Left lung (tissue), 4 donors: ENCODE measurements at regions not wholly inside any gene's neighbourhood (a gene's known extent, or its start where the extent isn't known, plus 50 kb on each side); places are given as distances from the start of the nearest gene placed in this dataset.
A peak's percentile ranks its signal among the peaks of the same experiment; 100 is the strongest.
"Not testable (repeated sequence)": the region's sequence is repeated elsewhere in the genome, so short reads cannot be mapped to it uniquely, and the experiment has no call there.

ENCODE experiments used
- ATAC-seq: fragments of 200-7000 bp; cut with Tn5 transposase; one replicate; pipeline ENCODE4 v1.9.1; 2020; ENCODE audit warnings: moderate library complexity
- DNase-seq, 4 donors: peaks; one replicate each; pipeline ENCODE4 v3.0.0-alpha.2; 2013 to 2020
- H3K27ac ChIP-seq, 2 donors: fragments of 200-600 bp; sonication (generic) in 1 of 2; one replicate each; pipeline versions ENCODE4 v1.5.0 to v1.8.0; 2020 to 2021
- H3K27me3 ChIP-seq, 2 donors: fragments of 200-600 bp; sonication (generic) in 1 of 2; one replicate each; pipeline versions ENCODE4 v1.5.0 to v1.8.0; 2020 to 2021
- H3K36me3 ChIP-seq, 2 donors: fragments of 200-600 bp; sonication (generic) in 1 of 2; one replicate each; pipeline versions ENCODE4 v1.5.0 to v1.8.0; 2020 to 2021
- H3K4me1 ChIP-seq, 2 donors: fragments of 200-600 bp; one replicate each; pipeline ENCODE4 v1.8.0; 2021
- H3K4me3 ChIP-seq, 2 donors: fragments of 200-600 bp; sonication (generic) in 1 of 2; one replicate each; pipeline versions ENCODE4 v1.5.0 to v1.8.0; 2020 to 2021; ENCODE audit warnings: mild to moderate bottlenecking in 1 of 2
- H3K9me3 ChIP-seq, 2 donors: fragments of 200-600 bp; sonication (generic) in 1 of 2; one replicate each; pipeline versions ENCODE4 v1.5.0 to v1.8.0; 2020 to 2021
- intact Hi-C, 2 donors: fragments of 100-400 bp; cut with DNase I; formaldehyde crosslinking; loops; one replicate each; pipeline versions ENCODE4 v1.11.2 to v1.14.2; 2022
- TF ChIP-seq, protein P1 (sequence below), 2 donors: fragments of 200-600 bp; sonication (generic) in 1 of 2; IDR thresholded peaks; one replicate each; pipeline versions ENCODE4 v1.5.0 to v1.8.0; 2021; ENCODE audit warnings: antibody characterized with exemption in 2 of 2
- donor health status: DM: no; HTN: yes; CAD: no.
- donor health status: DM: no; HTN: no; CAD: no.

GRCh38 chr20:57818418-57819181, 108.8 kb upstream of the PMEPA1 start:
- DNase-seq (peak in 1 of 4 donors; percentile 58), ATAC-seq (no peak)
- intact Hi-C loops: no loop called here
- peaks cover 0 to 5% of the 10 kb centered on the region in 2 donors for H3K27me3 ChIP-seq
- TF ChIP-seq, protein P1, sequence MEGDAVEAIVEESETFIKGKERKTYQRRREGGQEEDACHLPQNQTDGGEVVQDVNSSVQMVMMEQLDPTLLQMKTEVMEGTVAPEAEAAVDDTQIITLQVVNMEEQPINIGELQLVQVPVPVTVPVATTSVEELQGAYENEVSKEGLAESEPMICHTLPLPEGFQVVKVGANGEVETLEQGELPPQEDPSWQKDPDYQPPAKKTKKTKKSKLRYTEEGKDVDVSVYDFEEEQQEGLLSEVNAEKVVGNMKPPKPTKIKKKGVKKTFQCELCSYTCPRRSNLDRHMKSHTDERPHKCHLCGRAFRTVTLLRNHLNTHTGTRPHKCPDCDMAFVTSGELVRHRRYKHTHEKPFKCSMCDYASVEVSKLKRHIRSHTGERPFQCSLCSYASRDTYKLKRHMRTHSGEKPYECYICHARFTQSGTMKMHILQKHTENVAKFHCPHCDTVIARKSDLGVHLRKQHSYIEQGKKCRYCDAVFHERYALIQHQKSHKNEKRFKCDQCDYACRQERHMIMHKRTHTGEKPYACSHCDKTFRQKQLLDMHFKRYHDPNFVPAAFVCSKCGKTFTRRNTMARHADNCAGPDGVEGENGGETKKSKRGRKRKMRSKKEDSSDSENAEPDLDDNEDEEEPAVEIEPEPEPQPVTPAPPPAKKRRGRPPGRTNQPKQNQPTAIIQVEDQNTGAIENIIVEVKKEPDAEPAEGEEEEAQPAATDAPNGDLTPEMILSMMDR (IDR thresholded peaks at IDR 0.05): no peak
- no peaks in the 10 kb centered on the region for H3K9me3 ChIP-seq
- H3K4me1 ChIP-seq: no peaks in the 10 kb centered on the region
- H3K36me3 ChIP-seq: no peaks in the 10 kb centered on the region
- H3K27ac ChIP-seq: no peak overlapping the region
- H3K4me3 ChIP-seq: no peak overlapping the region

DNA sequence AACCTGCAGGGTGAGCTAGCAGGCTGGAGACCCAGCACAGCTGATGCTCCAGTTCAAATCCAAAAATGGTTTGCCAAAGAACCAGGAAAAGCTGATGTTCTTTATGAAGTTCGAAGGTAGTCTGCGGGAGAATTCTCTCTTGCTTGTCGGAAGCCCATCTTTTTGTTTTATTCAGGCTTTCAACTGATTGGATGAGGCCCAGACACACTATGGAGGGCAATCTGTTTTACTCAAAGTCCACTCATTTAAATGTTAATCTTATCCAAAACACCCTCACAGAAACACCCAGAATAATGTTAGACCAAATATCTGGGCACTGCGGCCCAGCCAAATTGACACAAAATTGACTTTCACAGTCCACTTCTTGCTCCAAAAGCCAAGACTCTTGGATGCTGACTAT, 105.6 kb upstream of the PMEPA1 start:
- Histone ChIP-seq H3K27me3 (peaks cover 0 to 5% of the 10 kb centered on the region in 2 donors), H3K4me1 (peaks cover 0 to 6% of the 10 kb centered on the region in 2 donors), H3K36me3 (no peaks in the 10 kb centered on the region), H3K9me3 (no peaks in the 10 kb centered on the region), H3K4me3 (no peak overlapping the region), H3K27ac (no peak overlapping the region)
- intact Hi-C loops: no loop called here
- DNase-seq: no peak
- TF ChIP-seq, protein P1 (IDR thresholded peaks at IDR 0.05): no peak
- no peak for ATAC-seq

DNA sequence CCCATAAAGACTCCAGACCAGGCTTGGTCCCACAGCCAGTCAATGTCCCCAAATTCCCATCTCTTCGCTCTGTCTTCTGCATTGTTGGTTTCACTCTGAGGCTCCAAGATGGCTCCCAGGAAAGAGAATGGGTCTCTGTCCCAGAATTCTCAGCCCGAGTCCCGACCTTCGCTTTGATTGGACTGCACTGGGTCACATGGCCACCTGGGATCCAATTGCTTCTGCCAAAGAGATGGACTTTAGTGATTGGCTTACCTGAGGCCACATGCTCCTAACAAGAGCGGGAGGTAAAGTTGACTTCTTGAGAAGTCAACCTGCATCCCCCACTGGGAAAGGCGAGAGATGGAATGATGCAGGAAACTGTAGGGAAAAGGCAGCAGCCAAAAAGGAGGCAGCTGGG, 104.7 kb upstream of the PMEPA1 start:
- TF ChIP-seq, protein P1 (IDR thresholded peaks at IDR 0.05): no peak

DNA sequence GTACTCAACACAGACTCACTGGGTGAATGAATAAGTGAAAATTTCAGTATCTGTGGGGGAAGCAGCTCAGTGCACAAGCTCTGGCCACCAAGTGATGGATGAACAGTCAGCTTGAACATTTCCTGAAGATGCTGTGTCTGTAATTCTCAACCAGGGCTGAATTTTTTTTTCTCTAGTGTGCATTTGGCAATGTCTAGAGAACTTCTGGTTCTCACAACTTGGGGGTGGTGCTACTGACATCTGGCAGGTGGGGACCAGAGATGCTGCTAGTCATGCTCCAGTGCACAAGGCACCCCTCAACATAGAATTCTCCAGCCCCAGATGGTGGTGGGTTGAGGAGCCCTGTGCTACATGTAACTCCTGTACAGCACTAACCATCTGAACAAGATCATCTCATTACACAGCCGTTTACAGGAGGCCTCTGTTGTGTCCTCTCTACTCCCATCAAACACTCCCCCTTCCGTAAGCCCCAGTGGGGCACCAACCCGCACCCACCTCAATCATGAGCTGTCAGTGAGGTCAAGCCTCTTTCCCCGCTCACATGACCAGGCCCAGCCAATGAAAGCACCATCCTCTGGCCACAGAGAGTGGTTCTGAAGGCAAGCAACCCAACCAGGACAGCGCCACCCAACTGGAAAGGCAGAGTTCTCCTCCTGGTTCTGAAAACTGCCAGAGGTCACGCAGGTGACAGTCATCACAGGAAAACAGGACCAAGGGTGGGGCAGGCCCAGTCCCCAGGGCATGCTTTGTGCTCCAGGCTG, 103.9 kb upstream of the PMEPA1 start:
- DNase-seq: no peak
- TF ChIP-seq, protein P1 (IDR thresholded peaks at IDR 0.05): no peak
- Histone ChIP-seq H3K4me3 (no peak overlapping the region), H3K9me3 (no peaks in the 10 kb centered on the region), H3K27ac (no peak overlapping the region), H3K36me3 (no peaks in the 10 kb centered on the region), H3K27me3 (no peaks in the 10 kb centered on the region), H3K4me1 (peaks cover 0 to 11% of the 10 kb centered on the region in 2 donors)
- ATAC-seq: no peak
- intact Hi-C loops: no loop called here

More for the DNA sequence above, 104.7 kb upstream of the PMEPA1 start:
- intact Hi-C loops: no loop called here
- Histone ChIP-seq H3K4me3 (no peak overlapping the region), H3K36me3 (no peaks in the 10 kb centered on the region), H3K27ac (no peak overlapping the region), H3K27me3 (peaks cover 0 to 4% of the 10 kb centered on the region in 2 donors), H3K4me1 (peaks cover 0 to 11% of the 10 kb centered on the region in 2 donors), H3K9me3 (no peaks in the 10 kb centered on the region)
- ATAC-seq (no peak), DNase-seq (no peak)

DNA sequence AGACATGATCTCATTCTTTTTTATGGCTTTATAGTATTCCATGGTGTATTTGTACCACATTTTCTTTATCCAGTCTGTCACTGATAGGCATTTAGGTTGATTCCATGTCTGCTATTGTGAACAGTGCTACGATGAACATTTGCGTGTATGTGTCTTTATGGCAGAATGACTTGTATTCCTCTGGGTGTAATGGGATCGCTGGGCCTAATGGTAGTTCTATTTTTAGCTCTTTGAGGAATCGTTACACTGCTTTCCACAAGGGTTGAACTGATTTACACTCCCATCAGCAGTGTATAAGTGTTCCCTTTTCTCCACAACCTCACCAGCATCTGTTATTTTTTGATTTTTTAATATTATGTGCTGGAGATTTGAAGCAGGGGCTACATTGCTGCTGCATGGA, 102.8 kb upstream of the PMEPA1 start:
- H3K27ac ChIP-seq, H3K9me3 ChIP-seq, ATAC-seq, H3K27me3 ChIP-seq, DNase-seq, H3K4me3 ChIP-seq, intact Hi-C loops, H3K36me3 ChIP-seq: not testable (repeated sequence)
- peaks cover 0 to 11% of the 10 kb centered on the region in 2 donors for H3K4me1 ChIP-seq
